Neural cell (in vitro differentiated cells): ENCODE measurements at regions not wholly inside any gene's neighbourhood (a gene's known extent, or its start where the extent isn't known, plus 50 kb on each side); places are given as distances from the start of the nearest gene placed in this dataset.

Source experiments
- EP300 ChIP-seq: fragments of 450-650 bp; conservative IDR thresholded peaks from 2 replicates; pipeline ENCODE4 v1.6.1; 2014; ENCODE audit warnings: antibody characterized with exemption, mild to moderate bottlenecking, moderate library complexity; ENCODE audit not compliant: poor library complexity, severe bottlenecking
- TF ChIP-seq, protein P1 (sequence below): fragments of 450-650 bp; IDR thresholded peaks from 2 replicates; pipeline ENCODE4 v1.5.1; 2014; ENCODE audit warnings: antibody characterized with exemption, mild to moderate bottlenecking, moderate library complexity; ENCODE audit not compliant: poor library complexity, severe bottlenecking

GRCh38 chr2:122206101-122206500 lies 450.6 kb downstream of the TSN start:
- no peak for TF ChIP-seq EP300
- TF ChIP-seq, protein P1, sequence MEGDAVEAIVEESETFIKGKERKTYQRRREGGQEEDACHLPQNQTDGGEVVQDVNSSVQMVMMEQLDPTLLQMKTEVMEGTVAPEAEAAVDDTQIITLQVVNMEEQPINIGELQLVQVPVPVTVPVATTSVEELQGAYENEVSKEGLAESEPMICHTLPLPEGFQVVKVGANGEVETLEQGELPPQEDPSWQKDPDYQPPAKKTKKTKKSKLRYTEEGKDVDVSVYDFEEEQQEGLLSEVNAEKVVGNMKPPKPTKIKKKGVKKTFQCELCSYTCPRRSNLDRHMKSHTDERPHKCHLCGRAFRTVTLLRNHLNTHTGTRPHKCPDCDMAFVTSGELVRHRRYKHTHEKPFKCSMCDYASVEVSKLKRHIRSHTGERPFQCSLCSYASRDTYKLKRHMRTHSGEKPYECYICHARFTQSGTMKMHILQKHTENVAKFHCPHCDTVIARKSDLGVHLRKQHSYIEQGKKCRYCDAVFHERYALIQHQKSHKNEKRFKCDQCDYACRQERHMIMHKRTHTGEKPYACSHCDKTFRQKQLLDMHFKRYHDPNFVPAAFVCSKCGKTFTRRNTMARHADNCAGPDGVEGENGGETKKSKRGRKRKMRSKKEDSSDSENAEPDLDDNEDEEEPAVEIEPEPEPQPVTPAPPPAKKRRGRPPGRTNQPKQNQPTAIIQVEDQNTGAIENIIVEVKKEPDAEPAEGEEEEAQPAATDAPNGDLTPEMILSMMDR = no peak
